ENCODE measurements at regions not wholly inside any gene's neighbourhood (a gene's known extent, or its start where the extent isn't known, plus 50 kb on each side); places are given as distances from the start of the nearest gene placed in this dataset.

DNA sequence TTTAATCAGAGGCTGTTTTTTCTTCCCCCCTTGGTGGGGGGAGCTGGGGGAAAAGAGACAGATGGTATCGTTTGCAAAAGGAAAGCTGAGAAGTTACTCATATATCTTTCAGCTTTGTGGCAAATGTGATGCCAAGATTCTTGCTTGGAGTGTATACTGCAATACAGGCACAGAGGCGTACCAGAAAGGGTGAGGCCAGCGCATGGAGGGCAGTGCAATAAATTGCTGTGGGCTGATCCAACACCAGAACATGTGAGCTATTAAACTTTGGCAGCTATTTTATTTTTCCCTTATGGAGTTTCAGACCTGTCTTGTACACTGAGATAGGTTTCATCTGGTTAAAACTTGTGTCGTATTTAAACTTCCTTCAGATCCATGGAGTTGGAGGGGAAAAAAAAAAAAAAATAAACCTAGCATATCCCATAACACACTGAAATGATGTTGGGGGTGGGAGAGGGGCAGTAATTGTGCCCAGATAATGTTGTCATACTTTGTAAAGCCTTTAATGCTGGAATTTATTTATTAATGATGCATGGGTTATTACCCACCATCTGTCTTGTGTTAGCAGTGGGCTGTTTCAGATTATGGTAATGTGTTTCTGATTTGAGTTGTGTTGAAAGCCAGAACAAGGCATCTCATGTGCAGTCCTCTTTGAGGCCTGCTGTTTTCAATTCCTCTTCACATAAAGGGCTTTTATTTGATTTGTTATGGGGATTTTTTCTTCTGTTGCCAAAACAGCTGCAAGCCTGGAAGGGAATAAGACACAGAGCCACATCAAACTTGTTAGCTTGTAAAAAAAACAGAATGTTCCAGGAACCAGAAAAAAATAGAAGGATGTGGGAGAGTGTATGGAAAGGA, 891.3 kb downstream of the TLE1 start:
- DNase-seq (ENCODE audit: low spot score): no peak
- in situ Hi-C loops (cut with MboI; ENCODE audit: low sequenced_read_pairs, unreplicated experiment): no loop called here

GRCh38 chr9:80797101-80797829, 892.1 kb downstream of the TLE1 start:
- TF ChIP-seq, protein P1, sequence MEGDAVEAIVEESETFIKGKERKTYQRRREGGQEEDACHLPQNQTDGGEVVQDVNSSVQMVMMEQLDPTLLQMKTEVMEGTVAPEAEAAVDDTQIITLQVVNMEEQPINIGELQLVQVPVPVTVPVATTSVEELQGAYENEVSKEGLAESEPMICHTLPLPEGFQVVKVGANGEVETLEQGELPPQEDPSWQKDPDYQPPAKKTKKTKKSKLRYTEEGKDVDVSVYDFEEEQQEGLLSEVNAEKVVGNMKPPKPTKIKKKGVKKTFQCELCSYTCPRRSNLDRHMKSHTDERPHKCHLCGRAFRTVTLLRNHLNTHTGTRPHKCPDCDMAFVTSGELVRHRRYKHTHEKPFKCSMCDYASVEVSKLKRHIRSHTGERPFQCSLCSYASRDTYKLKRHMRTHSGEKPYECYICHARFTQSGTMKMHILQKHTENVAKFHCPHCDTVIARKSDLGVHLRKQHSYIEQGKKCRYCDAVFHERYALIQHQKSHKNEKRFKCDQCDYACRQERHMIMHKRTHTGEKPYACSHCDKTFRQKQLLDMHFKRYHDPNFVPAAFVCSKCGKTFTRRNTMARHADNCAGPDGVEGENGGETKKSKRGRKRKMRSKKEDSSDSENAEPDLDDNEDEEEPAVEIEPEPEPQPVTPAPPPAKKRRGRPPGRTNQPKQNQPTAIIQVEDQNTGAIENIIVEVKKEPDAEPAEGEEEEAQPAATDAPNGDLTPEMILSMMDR (IDR thresholded peaks at IDR 0.05; ENCODE audit: borderline replicate concordance, control extremely low read depth, extremely low read depth, insufficient read depth, missing control alignments): no peak
- DNase-seq (ENCODE audit: low spot score): no peak
- in situ Hi-C loops (cut with MboI; ENCODE audit: low sequenced_read_pairs, unreplicated experiment): no loop called here

More for the DNA sequence above, 891.3 kb downstream of the TLE1 start:
- TF ChIP-seq, protein P1 (IDR thresholded peaks at IDR 0.05; ENCODE audit: borderline replicate concordance, control extremely low read depth, extremely low read depth, insufficient read depth, missing control alignments): no peak

DNA sequence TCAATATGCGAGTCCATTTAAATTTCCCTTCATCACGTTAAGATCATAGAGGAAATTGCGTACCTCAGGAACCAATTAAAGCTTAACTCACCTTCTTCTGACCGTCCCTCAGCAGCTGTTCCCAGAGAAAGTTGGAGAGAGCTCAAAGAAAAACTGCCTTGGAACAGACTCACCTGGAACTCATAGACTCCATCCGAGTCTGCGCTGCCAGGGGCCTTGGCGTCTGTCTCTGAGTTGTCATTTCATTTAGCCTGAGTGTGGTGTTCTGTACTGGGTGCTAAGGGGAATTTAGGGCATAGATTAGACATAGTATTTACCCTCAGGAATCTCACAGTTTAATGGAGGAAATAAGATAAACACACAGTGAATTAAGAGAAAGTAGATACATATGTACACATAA, 892.7 kb downstream of the TLE1 start:
- no peak for DNase-seq (ENCODE audit: low spot score)
- in situ Hi-C loops (cut with MboI; ENCODE audit: low sequenced_read_pairs, unreplicated experiment): no loop called here
- TF ChIP-seq, protein P1 (IDR thresholded peaks at IDR 0.05; ENCODE audit: borderline replicate concordance, control extremely low read depth, extremely low read depth, insufficient read depth, missing control alignments): no peak

- TF ChIP-seq, protein P1 (IDR thresholded peaks at IDR 0.05; ENCODE audit: borderline replicate concordance, control extremely low read depth, extremely low read depth, insufficient read depth, missing control alignments): no peak
- DNase-seq (ENCODE audit: low spot score): no peak
- in situ Hi-C loops (cut with MboI; ENCODE audit: low sequenced_read_pairs, unreplicated experiment): no loop called here
Measured at GRCh38 chr9:80794197-80794596, 895.1 kb downstream of the TLE1 start.

- in situ Hi-C loops (cut with MboI; ENCODE audit: low sequenced_read_pairs, unreplicated experiment): no loop called here
- TF ChIP-seq, protein P1 (IDR thresholded peaks at IDR 0.05; ENCODE audit: borderline replicate concordance, control extremely low read depth, extremely low read depth, insufficient read depth, missing control alignments): no peak
Measured at GRCh38 chr9:80793706-80794105, 895.6 kb downstream of the TLE1 start.

DNA sequence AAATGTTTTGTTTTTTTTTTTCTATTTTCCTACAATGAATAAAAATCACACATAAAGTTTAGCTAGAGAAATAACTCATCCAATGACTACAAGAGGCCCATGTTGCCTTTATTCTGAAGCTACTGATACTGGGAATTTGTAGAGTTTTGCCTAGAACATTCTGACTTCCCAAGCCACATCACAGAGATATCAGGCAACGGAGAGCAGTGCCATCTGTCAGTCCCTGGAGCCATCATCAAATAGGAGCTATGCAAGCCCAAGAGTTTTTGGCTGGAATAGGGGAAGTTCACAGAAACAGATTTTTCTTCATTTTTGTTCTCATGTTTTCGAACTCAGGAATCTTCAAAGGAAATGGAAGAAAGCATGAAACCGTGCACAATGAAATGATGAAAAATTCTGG, 896.6 kb downstream of the TLE1 start:
- in situ Hi-C loops (cut with MboI; ENCODE audit: low sequenced_read_pairs, unreplicated experiment): no loop called here
- DNase-seq (ENCODE audit: low spot score): no peak
- TF ChIP-seq, protein P1 (IDR thresholded peaks at IDR 0.05; ENCODE audit: borderline replicate concordance, control extremely low read depth, extremely low read depth, insufficient read depth, missing control alignments): no peak

More at GRCh38 chr9:80793706-80794105, 895.6 kb downstream of the TLE1 start:
- DNase-seq (ENCODE audit: low spot score): no peak

All from GM13976 (cell line).